Loucy (cell line): ENCODE measurements at regions not wholly inside any gene's neighbourhood (a gene's known extent, or its start where the extent isn't known, plus 50 kb on each side); places are given as distances from the start of the nearest gene placed in this dataset.

Source experiments
- H2AFZ ChIP-seq: fragments of 200-600 bp; sonication (generic); 2 replicates; pipeline ENCODE4 v1.6.0; 2016; ENCODE audit warnings: antibody characterized with exemption, mild to moderate bottlenecking, low read length, moderate library complexity
- H3F3A ChIP-seq: fragments of 200-600 bp; 2 replicates; pipeline ENCODE4 v1.6.0; 2016; ENCODE audit warnings: antibody characterized with exemption, low read depth, mild to moderate bottlenecking
- H3K27me3 ChIP-seq: fragments of 200-600 bp; sonication (generic); 2 replicates; pipeline ENCODE4 v1.6.1; 2014; ENCODE audit warnings: low read length, mild to moderate bottlenecking; ENCODE audit not compliant: insufficient read depth, poor library complexity, severe bottlenecking
- H3K36me3 ChIP-seq: fragments of 200-600 bp; sonication (generic); 2 replicates; pipeline ENCODE4 v1.6.1; 2016; ENCODE audit warnings: low read length; ENCODE audit not compliant: insufficient read depth
- H3K4me1 ChIP-seq: fragments of 200-600 bp; sonication (generic); 2 replicates; pipeline ENCODE4 v1.5.1; 2014; ENCODE audit warnings: low read length, mild to moderate bottlenecking; ENCODE audit not compliant: insufficient read depth, poor library complexity, severe bottlenecking
- H3K4me2 ChIP-seq: fragments of 200-600 bp; sonication (generic); 2 replicates; pipeline ENCODE4 v1.6.0; 2014; ENCODE audit warnings: antibody characterized with exemption, low read length, low read depth, mild to moderate bottlenecking; ENCODE audit not compliant: poor library complexity, severe bottlenecking
- H3K4me3 ChIP-seq: fragments of 200-600 bp; sonication (generic); 2 replicates; pipeline ENCODE4 v1.5.1; 2014; ENCODE audit warnings: low read length, mild to moderate bottlenecking, mixed read lengths; ENCODE audit not compliant: poor library complexity, severe bottlenecking
- H3K79me2 ChIP-seq: fragments of 200-600 bp; sonication (generic); 2 replicates; pipeline ENCODE4 v1.6.1; 2014; ENCODE audit warnings: low read length; ENCODE audit not compliant: insufficient read depth
- H3K9ac ChIP-seq: fragments of 200-600 bp; sonication (generic); 2 replicates; pipeline ENCODE4 v1.6.0; 2014; ENCODE audit warnings: mild to moderate bottlenecking, low read depth, low read length, moderate library complexity; ENCODE audit not compliant: poor library complexity, severe bottlenecking
- H3K9me2 ChIP-seq: fragments of 200-600 bp; sonication (generic); replicated peaks from 2 replicates; pipeline ENCODE4 v1.6.1; 2016; ENCODE audit warnings: low read depth, low read length, mixed read lengths
- H3K9me3 ChIP-seq: fragments of 200-600 bp; sonication (generic); 2 replicates; pipeline ENCODE4 v1.6.1; 2014; ENCODE audit warnings: mild to moderate bottlenecking, antibody characterized with exemption, low read length, low read depth; ENCODE audit not compliant: insufficient read depth
- H4K20me1 ChIP-seq: fragments of 200-600 bp; sonication (generic); 2 replicates; pipeline ENCODE4 v1.6.0; 2014; ENCODE audit warnings: antibody characterized with exemption, low read length, mild to moderate bottlenecking; ENCODE audit not compliant: insufficient read depth, poor library complexity, severe bottlenecking
- CTCF ChIP-seq: fragments of 200-600 bp; sonication (generic); conservative IDR thresholded peaks from 2 replicates; pipeline ENCODE4 v1.5.1; 2014; ENCODE audit warnings: mild to moderate bottlenecking, antibody characterized with exemption, low read length
- EZH2phosphoT487 ChIP-seq: fragments of 200-600 bp; IDR thresholded peaks from 2 replicates; pipeline ENCODE4 v1.6.1; 2018; ENCODE audit warnings: antibody characterized with exemption, mild to moderate bottlenecking, moderate library complexity, borderline replicate concordance

GRCh38 chr7:155899596-155899995 lies 87.3 kb upstream of the SHH start:
- H2AFZ ChIP-seq: no peak overlapping the region
- TF ChIP-seq EZH2phosphoT487 (no peak), CTCF (no peak)
- H3K27me3 ChIP-seq: no peaks in the 10 kb centered on the region
- no peaks in the 10 kb centered on the region for H3F3A ChIP-seq
- H3K36me3 ChIP-seq: no peaks in the 10 kb centered on the region
- H4K20me1 ChIP-seq: no peaks in the 10 kb centered on the region
- H3K79me2 ChIP-seq: no peaks in the 10 kb centered on the region
- H3K4me2 ChIP-seq: no peak overlapping the region
- no peak overlapping the region for H3K9ac ChIP-seq
- no peak overlapping the region for H3K4me3 ChIP-seq
- no peaks in the 10 kb centered on the region for H3K9me2 ChIP-seq
- H3K4me1 ChIP-seq: no peaks in the 10 kb centered on the region
- peaks cover 9% of the 10 kb centered on the region; the same call in 1 of the 2 replicates for H3K9me3 ChIP-seq

DNA sequence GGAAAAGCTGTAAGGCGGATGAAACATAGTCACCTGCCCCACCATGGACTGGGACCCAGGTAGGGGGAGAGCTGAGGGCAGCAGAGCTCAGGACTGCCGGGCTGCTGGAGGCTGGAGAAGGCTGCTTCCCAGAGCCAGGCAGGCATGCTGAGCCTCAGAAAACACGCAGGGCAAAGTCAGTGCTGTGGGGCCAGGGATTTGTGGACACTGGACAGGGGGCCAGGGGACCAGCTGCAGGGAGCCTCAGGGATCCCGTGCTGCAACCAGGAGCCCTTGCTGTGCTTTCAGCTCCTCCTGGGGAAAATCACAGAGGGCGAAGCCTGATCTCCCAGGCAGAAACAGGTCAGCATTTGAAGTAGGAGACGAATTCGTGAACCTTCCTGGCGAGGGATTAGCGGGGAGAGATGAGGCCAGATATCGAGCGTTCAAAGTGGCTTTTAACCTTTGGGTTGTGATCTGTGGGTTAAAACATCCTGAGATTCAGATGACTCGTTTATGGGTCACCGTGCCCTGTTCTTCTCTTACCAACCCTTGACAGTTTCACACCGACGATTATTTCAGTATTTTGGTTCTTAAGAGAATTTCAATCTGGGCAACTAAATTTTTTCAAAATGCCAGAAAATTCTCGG lies 85.6 kb upstream of the SHH start:
- TF ChIP-seq CTCF (no peak), EZH2phosphoT487 (no peak)
- Histone ChIP-seq H3K9me2 (no peaks in the 10 kb centered on the region), H3K4me2 (no peak overlapping the region)

GRCh38 chr7:155896531-155897263 lies 84.4 kb upstream of the SHH start:
- Histone ChIP-seq H3K4me1 (no peaks in the 10 kb centered on the region), H3K9me2 (no peaks in the 10 kb centered on the region), H3K36me3 (no peaks in the 10 kb centered on the region), H3F3A (no peaks in the 10 kb centered on the region), H3K9me3 (peaks cover 5% of the 10 kb centered on the region; the same call in 1 of the 2 replicates), H3K4me3 (no peak overlapping the region), H2AFZ (no peak overlapping the region), H4K20me1 (no peaks in the 10 kb centered on the region), H3K9ac (no peak overlapping the region), H3K79me2 (no peaks in the 10 kb centered on the region), H3K4me2 (no peak overlapping the region), H3K27me3 (no peaks in the 10 kb centered on the region)
- no peak for TF ChIP-seq CTCF
- TF ChIP-seq EZH2phosphoT487: no peak

More for the DNA sequence above, 85.6 kb upstream of the SHH start:
- no peak overlapping the region for H3K9ac ChIP-seq
- no peak overlapping the region for H3K4me3 ChIP-seq
- no peaks in the 10 kb centered on the region for H4K20me1 ChIP-seq
- no peak overlapping the region for H2AFZ ChIP-seq
- H3K27me3 ChIP-seq: no peaks in the 10 kb centered on the region
- peaks cover 8% of the 10 kb centered on the region; the same call in 1 of the 2 replicates for H3K9me3 ChIP-seq
- no peaks in the 10 kb centered on the region for H3K36me3 ChIP-seq
- no peaks in the 10 kb centered on the region for H3F3A ChIP-seq
- H3K79me2 ChIP-seq: no peaks in the 10 kb centered on the region
- no peaks in the 10 kb centered on the region for H3K4me1 ChIP-seq
